T-helper 2 cell treated with Interferon-gamma antibody and Interleukin-4, amounts not matched to agents 5 μg/mL and 100 μg/mL, for 36 hours (primary cell): ENCODE measurements at regions not wholly inside any gene's neighbourhood (a gene's known extent, or its start where the extent isn't known, plus 50 kb on each side); places are given as distances from the start of the nearest gene placed in this dataset.
A peak's percentile ranks its signal among the peaks of the same experiment; 100 is the strongest.

Experiments
- DNase-seq: peaks from one replicate; pipeline ENCODE4 v3.0.0; 2021; ENCODE audit warnings: low spot score
- H3K27ac Mint-ChIP-seq: one replicate; pipeline ENCODE4 v1.8.0; 2021; ENCODE audit warnings: mild to moderate bottlenecking, mixed read lengths
- H3K27me3 Mint-ChIP-seq: one replicate; pipeline ENCODE4 v1.8.0; 2021; ENCODE audit warnings: low read depth, mixed read lengths
- H3K36me3 Mint-ChIP-seq: one replicate; pipeline ENCODE4 v1.8.0; 2021; ENCODE audit warnings: low read depth, mixed read lengths
- H3K4me1 Mint-ChIP-seq: one replicate; pipeline ENCODE4 v1.8.0; 2021; ENCODE audit warnings: low read depth, mixed read lengths
- H3K4me3 Mint-ChIP-seq: one replicate; pipeline ENCODE4 v1.8.0; 2022; ENCODE audit warnings: mild to moderate bottlenecking, moderate library complexity, mixed read lengths
- H3K9me3 Mint-ChIP-seq: one replicate; pipeline ENCODE4 v1.8.0; 2021; ENCODE audit warnings: mixed read lengths

- Mint-ChIP-seq H3K27ac (no peak overlapping the region), H3K4me3 (no peak overlapping the region), H3K9me3 (no peaks in the 10 kb centered on the region), H3K27me3 (peaks cover 50% of the 10 kb centered on the region), H3K4me1 (no peaks in the 10 kb centered on the region), H3K36me3 (no peaks in the 10 kb centered on the region)
- no peak for DNase-seq
These were observed 65.7 kb downstream of the UNC5CL start for GRCh38 chr6:40973304-40973703.

GRCh38 chr6:40972814-40973213 is 66.2 kb downstream of the UNC5CL start:
- H3K4me1 Mint-ChIP-seq: no peaks in the 10 kb centered on the region
- no peaks in the 10 kb centered on the region for H3K9me3 Mint-ChIP-seq
- no peak overlapping the region for H3K27ac Mint-ChIP-seq
- H3K4me3 Mint-ChIP-seq: no peak overlapping the region
- no peak for DNase-seq
- peaks cover 51% of the 10 kb centered on the region for H3K27me3 Mint-ChIP-seq
- no peaks in the 10 kb centered on the region for H3K36me3 Mint-ChIP-seq

- Mint-ChIP-seq H3K4me1 (no peaks in the 10 kb centered on the region), H3K4me3 (no peak overlapping the region), H3K9me3 (no peaks in the 10 kb centered on the region), H3K27me3 (peaks cover 46% of the 10 kb centered on the region), H3K36me3 (no peaks in the 10 kb centered on the region), H3K27ac (no peak overlapping the region)
- DNase-seq: no peak
These were observed 66.8 kb downstream of the UNC5CL start for GRCh38 chr6:40972190-40972589.

GRCh38 chr6:40968620-40969164 is 70.3 kb downstream of the UNC5CL start:
- Mint-ChIP-seq H3K36me3 (no peaks in the 10 kb centered on the region), H3K9me3 (no peaks in the 10 kb centered on the region), H3K4me3 (no peak overlapping the region), H3K27ac (no peak overlapping the region), H3K27me3 (peaks cover 13% of the 10 kb centered on the region), H3K4me1 (no peaks in the 10 kb centered on the region)
- no peak for DNase-seq

- no peak overlapping the region for H3K4me3 Mint-ChIP-seq
- peaks cover 13% of the 10 kb centered on the region for H3K27me3 Mint-ChIP-seq
- DNase-seq: no peak
- H3K36me3 Mint-ChIP-seq: no peaks in the 10 kb centered on the region
- no peak overlapping the region for H3K27ac Mint-ChIP-seq
- H3K4me1 Mint-ChIP-seq: peaks cover 6% of the 10 kb centered on the region
- no peaks in the 10 kb centered on the region for H3K9me3 Mint-ChIP-seq
These were observed 72.2 kb downstream of the UNC5CL start for GRCh38 chr6:40966860-40967259.

GRCh38 chr6:40965046-40965445 is 74.0 kb downstream of the UNC5CL start:
- no peak for DNase-seq
- Mint-ChIP-seq H3K27ac (no peak overlapping the region), H3K27me3 (peaks cover 10% of the 10 kb centered on the region)

GRCh38 chr6:40963019-40963418 is 76.0 kb downstream of the UNC5CL start:
- Mint-ChIP-seq H3K36me3 (no peaks in the 10 kb centered on the region), H3K27me3 (peaks cover 3% of the 10 kb centered on the region), H3K4me3 (no peak overlapping the region), H3K4me1 (peaks cover 8% of the 10 kb centered on the region), H3K27ac (peak overlapping the region; percentile 11), H3K9me3 (no peaks in the 10 kb centered on the region)
- DNase-seq: no peak

More at GRCh38 chr6:40965046-40965445, 74.0 kb downstream of the UNC5CL start:
- no peaks in the 10 kb centered on the region for H3K36me3 Mint-ChIP-seq
- no peak overlapping the region for H3K4me3 Mint-ChIP-seq
- peaks cover 8% of the 10 kb centered on the region for H3K4me1 Mint-ChIP-seq
- no peaks in the 10 kb centered on the region for H3K9me3 Mint-ChIP-seq

GRCh38 chr6:40962241-40962640 is 76.8 kb downstream of the UNC5CL start:
- H3K27ac Mint-ChIP-seq: no peak overlapping the region
- peak; percentile 49 for DNase-seq
- peaks cover 8% of the 10 kb centered on the region for H3K4me1 Mint-ChIP-seq
- H3K4me3 Mint-ChIP-seq: peak overlapping the region; percentile 43
- H3K27me3 Mint-ChIP-seq: no peaks in the 10 kb centered on the region
- H3K9me3 Mint-ChIP-seq: no peaks in the 10 kb centered on the region
- no peaks in the 10 kb centered on the region for H3K36me3 Mint-ChIP-seq

GRCh38 chr6:40961831-40962230 is 77.2 kb downstream of the UNC5CL start:
- H3K36me3 Mint-ChIP-seq: no peaks in the 10 kb centered on the region
- H3K4me3 Mint-ChIP-seq: peak overlapping the region; percentile 43

GRCh38 chr6:40960742-40961430 is 78.1 kb downstream of the UNC5CL start:
- no peak overlapping the region for H3K4me3 Mint-ChIP-seq
- DNase-seq: no peak
- H3K27ac Mint-ChIP-seq: no peak overlapping the region
- no peaks in the 10 kb centered on the region for H3K9me3 Mint-ChIP-seq
- no peaks in the 10 kb centered on the region for H3K36me3 Mint-ChIP-seq
- H3K27me3 Mint-ChIP-seq: peaks cover 6% of the 10 kb centered on the region
- H3K4me1 Mint-ChIP-seq: peaks cover 8% of the 10 kb centered on the region

More at GRCh38 chr6:40961831-40962230, 77.2 kb downstream of the UNC5CL start:
- Mint-ChIP-seq H3K4me1 (peaks cover 8% of the 10 kb centered on the region), H3K27me3 (no peaks in the 10 kb centered on the region), H3K9me3 (no peaks in the 10 kb centered on the region), H3K27ac (no peak overlapping the region)
- DNase-seq: no peak

GRCh38 chr6:40959781-40960327 is 79.2 kb downstream of the UNC5CL start:
- Mint-ChIP-seq H3K27ac (no peak overlapping the region), H3K4me3 (no peak overlapping the region), H3K27me3 (peaks cover 8% of the 10 kb centered on the region), H3K9me3 (no peaks in the 10 kb centered on the region), H3K36me3 (no peaks in the 10 kb centered on the region), H3K4me1 (peaks cover 8% of the 10 kb centered on the region)
- no peak for DNase-seq

- peaks cover 13% of the 10 kb centered on the region for H3K27me3 Mint-ChIP-seq
- no peak overlapping the region for H3K4me3 Mint-ChIP-seq
- H3K9me3 Mint-ChIP-seq: no peaks in the 10 kb centered on the region
- peaks cover 8% of the 10 kb centered on the region for H3K4me1 Mint-ChIP-seq
- no peak for DNase-seq
- no peaks in the 10 kb centered on the region for H3K36me3 Mint-ChIP-seq
- H3K27ac Mint-ChIP-seq: no peak overlapping the region
These were observed 80.3 kb downstream of the UNC5CL start for GRCh38 chr6:40958738-40959137.

GRCh38 chr6:40957616-40958492 is 81.2 kb downstream of the UNC5CL start:
- Mint-ChIP-seq H3K27ac (no peak overlapping the region), H3K4me3 (no peak overlapping the region), H3K4me1 (peaks cover 8% of the 10 kb centered on the region), H3K36me3 (no peaks in the 10 kb centered on the region), H3K9me3 (no peaks in the 10 kb centered on the region), H3K27me3 (peaks cover 13% of the 10 kb centered on the region)
- no peak for DNase-seq

GRCh38 chr6:40956936-40957335 is 82.1 kb downstream of the UNC5CL start:
- peaks cover 2% of the 10 kb centered on the region for H3K4me1 Mint-ChIP-seq

More at GRCh38 chr6:40956936-40957335, 82.1 kb downstream of the UNC5CL start:
- H3K27me3 Mint-ChIP-seq: peaks cover 15% of the 10 kb centered on the region
- no peaks in the 10 kb centered on the region for H3K9me3 Mint-ChIP-seq
- no peak overlapping the region for H3K4me3 Mint-ChIP-seq
- no peaks in the 10 kb centered on the region for H3K36me3 Mint-ChIP-seq
- no peak for DNase-seq
- no peak overlapping the region for H3K27ac Mint-ChIP-seq
